ENCODE measurements at regions not wholly inside any gene's neighbourhood (a gene's known extent, or its start where the extent isn't known, plus 50 kb on each side); places are given as distances from the start of the nearest gene placed in this dataset.
"Not testable (repeated sequence)": the region's sequence is repeated elsewhere in the genome, so short reads cannot be mapped to it uniquely, and the experiment has no call there.

GRCh38 chr4:101651778-101652177, 138.8 kb upstream of the BANK1 start:
- Histone ChIP-seq H3K4me3 (ENCODE audit: low read depth, low read length) (no peak overlapping the region), H3K27me3 (ENCODE audit: control insufficient read depth, insufficient read depth, low read length) (no peaks in the 10 kb centered on the region), H3K36me3 (ENCODE audit: control insufficient read depth, insufficient read depth, low read length) (no peaks in the 10 kb centered on the region)
- no peak for DNase-seq (ENCODE audit: low read depth)
- no peak for TF ChIP-seq CTCF (IDR thresholded peaks at IDR 0.05; ENCODE audit: insufficient read depth, low read length, poor library complexity, severe bottlenecking)

GRCh38 chr4:101649790-101650515, 140.6 kb upstream of the BANK1 start:
- DNase-seq (ENCODE audit: low read depth) = no peak
- H3K4me3 ChIP-seq (ENCODE audit: low read depth, low read length) = no peak overlapping the region
- TF ChIP-seq CTCF (IDR thresholded peaks at IDR 0.05; ENCODE audit: insufficient read depth, low read length, poor library complexity, severe bottlenecking) = no peak
- no peaks in the 10 kb centered on the region for H3K36me3 ChIP-seq (ENCODE audit: control insufficient read depth, insufficient read depth, low read length)
- no peaks in the 10 kb centered on the region for H3K27me3 ChIP-seq (ENCODE audit: control insufficient read depth, insufficient read depth, low read length)

GRCh38 chr4:101647710-101648034, 142.9 kb upstream of the BANK1 start:
- Histone ChIP-seq H3K36me3 (ENCODE audit: control insufficient read depth, insufficient read depth, low read length) (no peaks in the 10 kb centered on the region), H3K4me3 (ENCODE audit: low read depth, low read length) (no peak overlapping the region), H3K27me3 (ENCODE audit: control insufficient read depth, insufficient read depth, low read length) (no peaks in the 10 kb centered on the region)
- DNase-seq (ENCODE audit: low read depth) = no peak
- TF ChIP-seq CTCF (IDR thresholded peaks at IDR 0.05; ENCODE audit: insufficient read depth, low read length, poor library complexity, severe bottlenecking) = no peak

- Histone ChIP-seq H3K27me3 (ENCODE audit: control insufficient read depth, insufficient read depth, low read length) (no peaks in the 10 kb centered on the region), H3K4me3 (ENCODE audit: low read depth, low read length) (no peak overlapping the region), H3K36me3 (ENCODE audit: control insufficient read depth, insufficient read depth, low read length) (no peaks in the 10 kb centered on the region)
- no peak for DNase-seq (ENCODE audit: low read depth)
- TF ChIP-seq CTCF (IDR thresholded peaks at IDR 0.05; ENCODE audit: insufficient read depth, low read length, poor library complexity, severe bottlenecking) = no peak
Measured at GRCh38 chr4:101644516-101644915, 146.0 kb upstream of the BANK1 start.

- Histone ChIP-seq H3K27me3 (ENCODE audit: control insufficient read depth, insufficient read depth, low read length) (no peaks in the 10 kb centered on the region), H3K4me3 (ENCODE audit: low read depth, low read length) (no peak overlapping the region), H3K36me3 (ENCODE audit: control insufficient read depth, insufficient read depth, low read length) (no peaks in the 10 kb centered on the region)
- no peak for TF ChIP-seq CTCF (IDR thresholded peaks at IDR 0.05; ENCODE audit: insufficient read depth, low read length, poor library complexity, severe bottlenecking)
- no peak for DNase-seq (ENCODE audit: low read depth)
Measured at GRCh38 chr4:101643186-101643837, 147.2 kb upstream of the BANK1 start.

- H3K27me3 ChIP-seq (ENCODE audit: control insufficient read depth, insufficient read depth, low read length); DNase-seq (ENCODE audit: low read depth); H3K36me3 ChIP-seq (ENCODE audit: control insufficient read depth, insufficient read depth, low read length); H3K4me3 ChIP-seq (ENCODE audit: low read depth, low read length): not testable (repeated sequence)
Measured at GRCh38 chr4:101632766-101633165, 157.8 kb upstream of the BANK1 start.
